GM19023 (cell line): ENCODE measurements at regions not wholly inside any gene's neighbourhood (a gene's known extent, or its start where the extent isn't known, plus 50 kb on each side); places are given as distances from the start of the nearest gene placed in this dataset.
"Not testable (repeated sequence)": the region's sequence is repeated elsewhere in the genome, so short reads cannot be mapped to it uniquely, and the experiment has no call there.

Source experiments
- ATAC-seq: cut with Tn5 transposase; IDR thresholded peaks from one replicate; pipeline ENCODE4 v1.9.1; 2021; ENCODE audit warnings: mild to moderate bottlenecking, moderate library complexity; ENCODE audit not compliant: unreplicated experiment

DNA sequence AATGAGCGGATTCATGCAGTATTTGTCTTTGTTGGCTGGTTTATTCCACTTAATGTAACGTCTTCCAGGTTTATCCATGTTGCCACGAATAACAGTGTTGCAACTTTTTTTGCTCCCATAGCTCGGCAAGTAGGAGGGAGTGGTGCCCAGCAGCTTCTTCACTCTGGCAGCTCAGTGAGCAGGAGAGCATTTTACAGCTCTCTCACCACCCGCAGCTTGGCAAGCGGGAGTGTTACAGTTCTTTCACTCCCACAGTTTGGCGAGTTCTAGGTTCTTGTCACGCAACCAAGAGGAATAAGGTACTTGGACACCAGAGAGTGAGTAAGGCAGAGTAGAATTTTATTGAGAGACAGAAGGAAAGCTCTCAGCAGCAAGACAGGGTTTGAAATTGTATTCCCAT lies 935.2 kb downstream of the TBL1XR1 start:
- ATAC-seq: no peak

DNA sequence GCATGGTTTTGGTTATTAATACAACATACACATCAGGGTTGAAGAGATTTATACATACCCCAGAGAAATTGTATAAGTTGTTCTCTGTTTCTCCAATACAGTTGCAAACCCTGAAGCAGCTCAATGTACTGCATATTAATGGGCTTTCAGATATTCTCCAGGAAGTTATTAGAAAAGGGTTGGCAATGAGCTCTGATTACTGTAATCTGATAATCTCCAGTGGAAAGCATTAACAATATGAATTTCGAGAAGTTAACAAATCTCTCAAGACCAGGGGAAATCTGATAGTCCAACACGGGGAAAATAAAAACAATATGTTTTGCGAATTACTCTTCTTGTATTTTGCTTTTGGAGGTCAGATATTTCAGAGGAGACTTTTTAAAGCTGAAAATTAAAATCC lies 950.1 kb downstream of the TBL1XR1 start:
- ATAC-seq: no peak

DNA sequence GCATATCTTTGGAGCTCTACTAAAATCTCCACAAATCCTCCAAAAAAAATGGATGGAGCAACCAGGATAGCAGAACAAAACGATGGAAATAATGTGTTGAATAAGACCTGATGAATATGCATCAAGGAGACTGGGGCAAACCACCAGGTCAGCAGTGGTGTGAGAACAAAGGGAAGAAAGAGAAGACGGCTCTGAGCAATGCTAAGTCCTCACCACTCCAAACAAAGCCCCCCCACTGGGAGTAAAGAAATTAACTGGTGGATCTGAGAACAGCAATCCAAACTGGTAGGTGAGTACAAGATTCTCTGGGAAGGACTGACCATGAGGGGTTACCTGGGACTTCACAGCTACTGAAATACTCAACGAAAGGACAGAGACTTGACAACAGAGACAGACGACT lies 977.3 kb downstream of the TBL1XR1 start:
- ATAC-seq: no peak

DNA sequence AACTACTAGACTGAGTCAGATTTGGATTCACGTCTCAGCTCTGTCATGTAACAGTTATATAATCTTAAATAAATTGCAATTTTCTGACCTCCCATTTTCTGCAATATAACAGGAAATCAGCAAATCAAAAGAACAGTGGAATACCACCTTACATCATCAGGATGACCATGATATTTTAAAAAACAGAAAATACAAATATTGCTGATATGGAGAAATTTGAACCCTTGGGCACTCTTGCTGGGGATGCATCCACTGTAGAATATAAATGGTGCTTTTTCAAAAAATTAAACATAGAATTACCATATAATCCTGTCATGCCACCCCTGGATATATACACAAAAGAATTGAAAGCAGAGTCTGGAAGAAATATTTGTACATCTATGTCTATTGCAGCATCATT lies 982.5 kb downstream of the TBL1XR1 start:
- no peak for ATAC-seq

GRCh38 chr3:176213314-176213713 lies 984.0 kb downstream of the TBL1XR1 start:
- ATAC-seq: not testable (repeated sequence)

DNA sequence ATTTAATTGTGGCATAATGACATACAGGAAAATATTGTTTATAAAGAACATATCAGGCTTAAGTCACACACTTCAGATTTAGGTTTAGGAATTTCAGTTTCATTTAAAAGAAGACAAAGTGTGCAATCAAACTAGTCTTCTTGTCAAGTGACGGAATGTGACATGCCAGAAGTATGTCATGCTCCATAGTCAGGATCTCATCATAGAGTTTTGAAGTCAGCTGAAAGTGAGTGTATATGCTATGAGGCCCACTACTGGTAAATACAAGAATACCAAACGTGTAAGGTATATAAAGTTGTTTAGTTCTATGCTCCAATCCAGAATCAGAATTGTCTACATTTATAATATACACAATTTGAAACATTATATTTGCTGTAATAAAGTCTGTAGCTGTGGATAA lies 988.4 kb downstream of the TBL1XR1 start:
- ATAC-seq: no peak

DNA sequence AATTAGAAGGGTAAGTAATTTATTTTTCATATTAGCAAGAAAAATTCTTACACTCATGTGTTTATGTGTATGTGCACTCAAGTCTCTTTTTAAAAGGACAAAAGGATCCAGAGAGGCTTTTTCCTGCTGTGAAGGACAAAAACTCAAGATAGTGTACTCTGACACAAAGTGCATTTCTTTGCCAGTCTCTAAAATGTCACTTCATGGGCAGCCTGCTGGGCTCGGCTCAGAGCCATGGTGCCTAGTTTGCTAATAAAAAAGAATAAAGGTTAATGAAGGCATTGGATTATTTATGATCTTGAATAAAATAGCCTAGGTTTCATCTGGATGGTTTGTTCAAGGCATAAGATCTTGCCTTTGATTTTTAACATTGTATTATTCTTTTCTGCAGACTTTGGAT lies 989.0 kb downstream of the TBL1XR1 start:
- ATAC-seq: no peak

GRCh38 chr3:176206809-176207208 lies 990.5 kb downstream of the TBL1XR1 start:
- no peak for ATAC-seq

- no peak for ATAC-seq
Observed at GRCh38 chr3:176202652-176203051, 994.6 kb downstream of the TBL1XR1 start.

GRCh38 chr3:176193032-176193730 lies 1004.1 kb downstream of the TBL1XR1 start:
- ATAC-seq: no peak

DNA sequence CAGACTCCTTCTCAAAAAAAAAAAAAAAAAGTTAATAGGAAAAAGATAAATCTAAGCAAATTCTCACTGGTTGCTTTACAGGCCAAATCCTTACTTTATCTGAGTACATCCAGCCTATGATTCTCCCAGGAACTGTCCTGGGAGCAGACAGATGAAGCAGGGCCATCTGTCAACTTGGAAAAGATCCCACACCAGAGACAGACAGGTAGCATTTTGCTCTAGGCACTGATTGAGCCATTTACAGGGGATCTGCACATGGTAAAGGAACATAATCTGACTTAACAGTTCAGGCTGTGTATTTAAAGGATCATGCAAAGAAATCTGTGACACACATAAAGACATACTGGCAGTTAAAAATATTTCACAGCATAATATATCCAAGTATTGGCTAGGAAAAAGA lies 1006.5 kb downstream of the TBL1XR1 start:
- no peak for ATAC-seq

DNA sequence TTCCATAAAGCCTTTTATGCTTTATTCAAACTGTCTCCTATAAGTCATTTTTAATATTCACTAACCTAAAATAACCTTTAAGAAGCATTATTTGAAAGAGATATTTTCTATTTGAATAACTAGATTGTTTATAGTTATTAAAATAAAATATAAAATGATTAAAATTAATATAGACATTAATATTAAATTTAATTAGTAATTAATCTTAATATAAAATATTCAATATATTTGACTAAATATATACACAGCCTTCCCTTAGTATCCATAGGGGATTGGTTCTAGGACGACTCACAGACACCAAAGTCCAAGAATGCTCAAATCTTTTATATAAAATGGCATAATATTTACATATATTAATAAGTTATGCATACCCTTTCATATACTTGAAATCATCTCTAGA lies 1014.1 kb downstream of the TBL1XR1 start:
- no peak for ATAC-seq

GRCh38 chr3:176174060-176174459 lies 1023.2 kb downstream of the TBL1XR1 start:
- ATAC-seq: no peak

DNA sequence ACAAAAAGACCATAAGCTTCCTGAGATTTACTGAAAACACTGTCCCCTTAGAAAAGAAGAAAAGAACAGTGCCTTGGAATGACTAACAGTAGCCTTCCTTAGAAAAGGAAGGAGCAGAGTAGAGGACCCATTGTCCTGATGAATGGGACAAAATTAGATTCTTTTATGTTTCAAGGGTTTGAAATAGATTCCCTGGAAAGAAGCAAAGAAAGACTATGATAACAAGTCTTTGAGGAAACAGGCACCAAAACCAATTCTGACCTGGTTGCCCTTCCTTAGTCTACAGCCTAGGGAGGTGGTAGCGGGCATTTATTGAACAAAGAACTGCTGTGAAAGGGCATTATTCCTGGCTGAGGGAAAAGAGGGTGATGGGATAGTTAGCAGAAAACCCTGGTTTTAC lies 1024.8 kb downstream of the TBL1XR1 start:
- no peak for ATAC-seq

DNA sequence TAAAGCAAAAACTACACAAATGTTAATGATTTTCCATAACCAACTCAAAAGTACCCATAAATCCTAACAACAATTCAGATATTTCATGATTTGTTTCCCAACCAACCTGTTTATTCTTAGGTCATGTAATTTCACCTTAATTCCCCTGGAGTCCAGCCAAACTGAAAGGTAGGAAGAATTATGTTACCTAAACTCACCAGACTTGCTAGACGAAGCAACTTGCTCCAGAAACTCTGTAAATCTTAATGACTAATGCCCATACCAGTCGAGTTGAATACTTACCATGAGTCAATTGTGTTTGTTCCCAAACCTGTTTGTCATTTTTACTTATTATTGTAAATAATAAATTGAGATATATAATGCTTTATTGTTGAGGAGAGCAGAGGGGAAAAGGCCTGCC lies 1030.0 kb downstream of the TBL1XR1 start:
- no peak for ATAC-seq

DNA sequence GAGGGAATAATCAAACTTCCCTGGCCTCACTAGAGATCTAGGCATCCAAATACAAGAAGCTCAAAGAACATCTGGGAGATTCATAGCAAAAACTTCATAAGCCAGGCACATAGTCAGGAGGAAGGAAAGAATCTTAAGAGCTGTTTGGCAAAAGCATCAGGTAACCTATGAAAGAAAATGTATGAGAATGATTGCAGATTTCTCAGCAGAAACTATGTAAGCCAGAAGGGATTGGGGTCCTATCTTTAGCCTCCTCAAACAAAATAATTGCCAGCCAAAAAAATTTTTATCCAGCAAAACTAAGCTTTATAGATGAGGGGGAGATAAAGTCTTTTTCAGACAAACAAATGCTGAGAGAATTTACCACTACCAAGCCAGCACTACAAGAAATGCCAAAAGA lies 1036.3 kb downstream of the TBL1XR1 start:
- ATAC-seq: no peak

- ATAC-seq: no peak
Observed at GRCh38 chr3:176159796-176160195, 1037.5 kb downstream of the TBL1XR1 start.

DNA sequence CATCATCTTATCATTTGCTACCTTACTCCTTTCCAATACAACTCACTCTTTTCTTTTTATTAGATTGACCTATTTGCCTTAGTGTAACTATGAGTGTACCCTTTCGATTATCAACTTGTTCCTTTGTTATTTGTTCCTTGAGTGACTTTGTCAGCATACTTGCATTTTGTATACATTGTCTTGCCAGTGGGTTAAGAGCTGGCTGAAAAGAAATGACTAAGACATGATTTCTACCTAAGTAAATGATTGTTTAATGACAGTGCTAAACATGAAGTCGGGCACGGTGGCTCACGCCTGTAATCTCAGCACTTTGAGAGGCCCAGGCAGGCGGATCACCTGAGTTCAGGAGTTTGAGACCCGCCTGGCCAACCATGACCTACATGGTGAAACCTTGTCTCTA lies 1042.3 kb downstream of the TBL1XR1 start:
- ATAC-seq: no peak

GRCh38 chr3:176149567-176149966 lies 1047.7 kb downstream of the TBL1XR1 start:
- ATAC-seq: no peak

DNA sequence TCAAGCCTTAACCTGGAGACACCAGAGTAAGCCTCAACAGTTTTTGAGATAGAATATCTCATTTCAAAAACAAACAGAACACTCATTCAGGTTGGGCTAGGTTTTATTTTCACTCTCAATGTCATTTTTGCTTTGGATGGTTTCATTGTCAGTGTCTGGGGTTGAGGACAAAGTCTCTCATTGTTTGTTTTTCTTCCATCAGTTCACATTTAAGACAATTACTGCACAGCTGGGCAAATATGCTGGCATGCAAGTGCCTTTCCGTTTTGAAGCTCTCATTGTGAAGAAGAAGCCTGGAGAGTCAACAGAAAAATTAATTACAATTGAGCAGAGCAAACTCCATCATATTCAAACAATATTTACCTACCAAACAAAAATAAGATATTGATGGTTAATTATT lies 1050.0 kb downstream of the TBL1XR1 start:
- ATAC-seq: no peak

DNA sequence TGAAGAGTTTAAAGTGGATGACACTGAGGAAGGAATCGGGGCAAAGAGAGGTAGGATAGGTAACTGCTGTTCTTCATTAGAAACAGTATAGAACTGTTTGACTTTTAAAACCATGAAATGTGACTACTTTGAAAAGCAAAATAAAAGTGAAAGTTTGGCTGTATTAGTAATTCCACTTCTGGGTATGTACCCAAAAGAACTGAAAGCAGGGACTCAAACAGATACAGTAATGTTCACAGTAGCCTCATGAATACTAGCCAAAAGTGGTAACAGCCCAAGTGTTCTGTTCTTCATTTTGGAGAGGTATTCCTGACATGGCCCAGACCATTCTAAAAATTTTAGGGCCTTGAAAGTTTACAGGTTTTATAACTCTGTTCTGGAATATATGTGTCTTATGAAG lies 1055.4 kb downstream of the TBL1XR1 start:
- ATAC-seq: no peak

GRCh38 chr3:176120507-176120906 lies 1076.8 kb downstream of the TBL1XR1 start:
- ATAC-seq: no peak

DNA sequence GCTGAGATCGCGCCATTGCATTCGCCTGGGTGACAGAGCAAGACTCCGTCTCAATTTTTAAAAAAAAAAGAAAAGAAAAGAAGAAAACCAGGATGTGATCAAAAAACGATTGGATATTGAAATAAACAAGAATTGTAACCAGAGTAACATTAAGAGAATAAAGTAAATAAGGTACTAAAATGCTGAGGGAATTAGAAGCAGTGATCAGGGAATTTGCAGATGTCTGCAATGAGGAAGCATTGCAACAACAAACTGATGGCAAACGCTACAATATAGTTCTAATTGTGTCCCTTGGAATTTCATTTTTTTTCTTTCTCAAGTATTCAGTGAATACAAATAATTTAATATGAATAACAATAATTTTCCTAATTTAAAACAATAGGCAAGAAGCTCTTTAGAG lies 1077.5 kb downstream of the TBL1XR1 start:
- no peak for ATAC-seq
